Suppressor macrophage treated with lipopolysaccharide for 4 hours (primary cell): ENCODE measurements at regions not wholly inside any gene's neighbourhood (a gene's known extent, or its start where the extent isn't known, plus 50 kb on each side); places are given as distances from the start of the nearest gene placed in this dataset.

Experiments
- DNase-seq: peaks from one replicate; pipeline ENCODE4 v3.0.0-alpha.2; 2020

- DNase-seq: no peak
Observed at GRCh38 chr5:143488381-143488780, 84.9 kb upstream of the NR3C1 start.

DNA sequence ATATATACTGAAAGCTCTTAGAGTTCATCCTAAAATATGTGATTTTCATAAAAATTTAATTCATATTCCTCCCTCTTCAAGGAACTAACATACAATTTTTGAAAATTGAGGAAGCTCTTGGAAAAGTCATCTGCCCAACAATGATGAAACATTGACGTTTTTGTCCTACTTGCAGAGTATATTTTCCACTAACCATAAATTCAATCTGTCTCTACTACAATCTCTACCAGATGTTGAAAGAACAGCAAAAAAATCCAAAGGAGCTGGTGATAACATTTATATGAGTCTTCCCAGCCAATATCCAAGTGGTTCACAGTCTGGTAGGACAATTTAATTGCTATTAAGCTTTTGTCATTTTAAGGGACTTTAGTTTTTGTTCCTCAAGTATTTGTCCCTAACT lies 81.1 kb upstream of the NR3C1 start:
- DNase-seq: peak; percentile 51

GRCh38 chr5:143481697-143482531 lies 78.4 kb upstream of the NR3C1 start:
- peak; percentile 37 for DNase-seq

DNA sequence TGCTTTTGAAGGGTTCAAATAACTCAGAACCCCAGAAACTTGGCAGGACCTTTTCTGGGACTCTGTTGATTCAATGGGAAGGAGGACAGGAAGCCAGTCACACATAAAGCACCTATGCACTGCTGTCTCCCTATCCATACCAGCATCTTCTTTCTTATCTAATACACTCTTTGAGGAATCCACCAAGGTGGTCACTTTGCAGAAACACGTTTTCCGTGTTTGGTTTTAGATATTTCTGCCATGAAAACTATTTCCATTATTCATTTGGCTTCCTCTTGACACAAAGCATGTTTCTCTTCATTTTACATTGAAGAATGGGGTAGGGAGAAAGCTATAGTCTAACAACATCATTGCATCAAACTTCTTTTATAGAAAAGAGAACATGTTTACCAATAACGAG lies 76.5 kb upstream of the NR3C1 start:
- no peak for DNase-seq

DNA sequence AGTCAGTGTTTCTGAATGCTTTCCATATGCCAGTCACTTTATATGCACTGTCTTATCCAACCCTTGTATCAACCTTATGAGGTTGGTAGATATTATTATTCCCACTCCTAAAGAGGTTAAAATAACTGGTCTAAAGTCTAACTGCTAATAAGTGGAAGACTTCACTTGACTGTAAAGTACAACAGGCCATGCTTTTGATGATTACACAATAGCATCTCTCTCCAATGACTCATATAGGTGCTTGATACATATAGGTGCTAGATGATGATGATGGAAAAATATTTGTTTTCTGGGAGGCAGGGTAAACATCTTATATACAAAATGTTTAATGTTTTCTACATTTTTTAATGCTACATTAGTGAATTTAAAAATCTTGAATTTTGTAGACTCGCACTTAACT lies 75.9 kb upstream of the NR3C1 start:
- no peak for DNase-seq

- no peak for DNase-seq
Observed at GRCh38 chr5:143476601-143477211, 73.2 kb upstream of the NR3C1 start.

DNA sequence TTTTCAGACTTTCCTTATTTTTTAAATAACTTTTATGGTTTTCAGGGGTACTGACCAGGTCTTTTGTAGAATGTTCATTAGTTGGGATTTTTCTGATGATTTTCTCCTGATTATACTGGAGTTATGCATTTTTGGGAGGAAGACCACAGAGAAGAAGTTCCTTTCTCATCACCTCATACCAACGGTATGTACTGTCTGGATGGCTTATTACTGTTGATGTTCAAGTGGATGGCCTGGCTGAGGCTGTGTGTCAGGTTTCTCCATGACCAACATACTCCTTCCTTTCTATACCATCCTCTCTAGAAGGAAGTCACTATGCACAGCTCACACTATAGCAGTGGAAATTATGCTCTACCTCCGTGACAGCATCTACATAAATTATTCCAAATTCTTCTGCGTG lies 71.1 kb upstream of the NR3C1 start:
- DNase-seq: no peak

- DNase-seq: no peak
Observed at GRCh38 chr5:143473481-143473880, 70.0 kb upstream of the NR3C1 start.

- no peak for DNase-seq
Observed at GRCh38 chr5:143472576-143472975, 69.1 kb upstream of the NR3C1 start.

DNA sequence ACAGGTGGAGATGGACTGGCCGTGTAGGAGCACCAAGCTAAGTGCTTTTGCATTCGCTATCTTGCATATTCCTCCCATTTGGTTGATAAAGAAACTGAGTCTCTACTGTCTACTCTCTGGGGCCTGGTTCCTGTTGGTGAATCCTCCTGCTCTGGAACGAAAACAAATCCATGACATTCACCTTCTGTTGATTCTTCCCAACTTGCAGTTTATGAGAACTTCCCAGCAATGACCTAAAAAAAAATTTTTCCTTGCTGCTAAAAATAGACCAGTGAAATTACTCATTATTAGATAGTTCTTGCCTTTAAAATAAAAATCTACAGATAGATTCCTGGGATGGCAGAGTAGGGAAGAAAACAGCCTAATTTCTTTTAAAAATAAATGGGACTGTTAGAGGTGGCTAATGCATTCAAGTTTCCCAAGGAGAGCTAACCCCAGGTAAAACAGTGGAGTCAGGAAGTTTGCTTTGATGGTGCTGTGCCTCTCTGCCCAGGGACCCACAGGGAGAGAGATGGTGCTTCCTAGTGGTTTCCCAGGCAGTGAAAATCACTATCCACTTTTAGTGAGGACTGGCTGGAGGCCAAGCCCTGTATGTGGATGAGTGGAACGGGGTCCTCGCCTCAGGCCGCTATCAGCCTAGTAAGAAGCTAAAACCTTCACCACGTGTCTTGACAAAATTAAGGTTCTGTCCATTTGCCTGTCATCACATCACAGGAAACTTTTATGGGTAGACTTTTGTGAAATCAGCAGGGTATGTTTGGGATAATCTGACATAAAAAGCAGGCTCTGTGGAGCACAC lies 68.4 kb upstream of the NR3C1 start:
- DNase-seq: no peak

DNA sequence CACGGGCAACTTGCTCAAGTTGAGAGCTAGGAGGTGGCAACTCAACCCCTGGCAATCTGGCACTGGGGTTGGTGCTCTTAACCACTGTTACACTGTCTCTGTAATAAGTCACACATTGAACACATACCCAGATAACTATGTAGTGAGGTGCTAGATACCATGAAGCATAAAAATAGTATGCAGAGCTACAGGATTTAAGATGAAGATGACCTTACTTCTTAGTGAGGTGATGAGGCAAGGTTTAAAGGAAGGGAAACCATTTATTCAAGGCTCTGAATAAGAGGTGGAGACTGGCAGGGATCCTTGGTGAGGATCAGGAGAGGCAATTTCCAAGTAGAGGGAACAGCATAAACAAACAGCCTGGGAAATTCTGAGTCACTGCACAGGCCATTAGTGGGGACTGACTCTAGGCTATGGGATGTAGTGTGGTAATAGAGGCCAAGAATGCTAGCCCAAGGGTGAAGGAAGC lies 67.6 kb upstream of the NR3C1 start:
- DNase-seq: no peak

- DNase-seq: no peak
Observed at GRCh38 chr5:143470120-143470519, 66.6 kb upstream of the NR3C1 start.

DNA sequence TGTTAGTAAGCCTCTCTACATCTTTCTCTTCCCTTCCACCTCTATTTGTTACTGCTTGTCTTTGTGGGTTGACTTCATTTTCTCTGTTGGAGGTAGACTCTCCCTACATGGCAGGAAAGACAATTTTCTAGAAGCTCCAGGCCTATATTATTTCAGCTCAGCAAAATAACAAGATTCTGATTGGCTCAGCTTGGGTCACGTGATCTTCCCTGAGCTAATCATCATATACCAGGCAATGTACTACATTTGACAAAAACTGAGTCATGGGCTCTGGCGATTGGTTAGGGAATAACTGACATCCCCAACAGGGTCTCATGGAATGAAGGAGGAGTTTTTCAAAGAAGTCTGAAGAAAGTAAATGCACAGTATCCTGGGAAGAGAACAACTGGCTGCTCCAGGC lies 65.6 kb upstream of the NR3C1 start:
- DNase-seq: no peak

DNA sequence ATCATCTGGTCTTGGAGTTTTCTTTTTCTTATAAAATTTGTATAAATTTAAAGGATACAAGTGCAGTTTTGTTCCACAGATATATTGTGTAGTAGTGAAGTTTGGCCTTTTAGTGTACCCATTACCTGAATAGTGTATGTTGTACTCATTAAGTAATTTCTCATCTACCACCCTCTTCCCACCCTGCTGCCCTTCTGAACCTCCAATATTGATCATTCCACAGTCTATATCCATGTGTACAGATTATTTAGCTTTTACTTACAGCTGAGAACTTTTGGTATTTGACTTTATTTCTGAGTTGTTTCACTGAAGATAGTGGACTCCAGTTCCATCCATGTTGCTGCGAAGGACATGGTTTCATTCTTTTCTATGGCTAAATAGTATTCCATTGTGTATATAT lies 63.1 kb upstream of the NR3C1 start:
- DNase-seq: no peak

- no peak for DNase-seq
Observed at GRCh38 chr5:143464723-143465490, 61.4 kb upstream of the NR3C1 start.

- DNase-seq: peak; percentile 42
Observed at GRCh38 chr5:143462431-143462830, 58.9 kb upstream of the NR3C1 start.

- no peak for DNase-seq
Observed at GRCh38 chr5:143459433-143459832, 55.9 kb upstream of the NR3C1 start.

- peak; percentile 25 for DNase-seq
Observed at GRCh38 chr5:143456952-143457547, 53.6 kb upstream of the NR3C1 start.

GRCh38 chr5:143454936-143455516 lies 51.5 kb upstream of the NR3C1 start:
- DNase-seq: no peak

DNA sequence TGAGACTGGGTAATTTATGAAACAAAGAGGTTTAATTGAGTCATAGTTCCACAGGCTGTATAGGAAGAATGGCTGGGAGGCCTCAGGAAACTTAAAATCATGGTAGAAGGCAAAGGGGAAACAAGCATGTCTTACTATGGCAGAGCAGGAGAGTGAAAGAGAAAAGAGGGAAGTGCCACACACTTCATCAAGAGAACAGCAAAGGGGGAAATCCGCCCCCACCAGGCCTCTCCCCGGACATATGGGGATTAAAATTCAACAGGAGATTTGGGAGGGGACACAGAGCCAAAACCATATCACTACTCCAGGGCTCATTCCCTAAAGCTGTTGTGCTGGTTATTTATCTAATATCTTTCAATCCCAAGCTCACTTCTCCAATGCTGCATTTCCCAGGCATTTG lies 50.2 kb upstream of the NR3C1 start:
- peak; percentile 44 for DNase-seq
